GM23338 (cell line): ENCODE measurements at regions not wholly inside any gene's neighbourhood (a gene's known extent, or its start where the extent isn't known, plus 50 kb on each side); places are given as distances from the start of the nearest gene placed in this dataset.

Source experiments
- ATAC-seq: fragments of 200-7000 bp; cut with Tn5 transposase; 3 replicates; pipeline ENCODE4 v1.9.1; 2020
- DNase-seq: peaks from one replicate; pipeline ENCODE4 v3.0.0-alpha.2; 2015; ENCODE audit warnings: low spot score
- H2AFZ ChIP-seq: fragments of 200-600 bp; sonication (generic); 2 replicates; pipeline ENCODE4 v1.8.0; 2016; ENCODE audit warnings: antibody characterized with exemption, mild to moderate bottlenecking, moderate library complexity
- H3F3A ChIP-seq: fragments of 200-600 bp; sonication (generic); replicated peaks from 2 replicates; pipeline ENCODE4 v1.8.0; 2017; ENCODE audit warnings: antibody characterized with exemption, mixed run types, low read depth
- H3K27ac ChIP-seq: fragments of 200-600 bp; sonication (generic); 2 replicates; pipeline ENCODE4 v1.6.1; 2016; ENCODE audit warnings: low read depth
- H3K27me3 ChIP-seq: fragments of 200-600 bp; sonication (generic); 2 replicates; pipeline ENCODE4 v1.8.0; 2016; ENCODE audit warnings: mild to moderate bottlenecking, mixed run types, moderate library complexity; ENCODE audit not compliant: insufficient read depth
- H3K36me3 ChIP-seq: fragments of 200-600 bp; sonication (generic); 2 replicates; pipeline ENCODE4 v1.8.0; 2016; ENCODE audit warnings: mild to moderate bottlenecking; ENCODE audit not compliant: insufficient read depth
- H3K4me1 ChIP-seq: fragments of 200-600 bp; sonication (generic); 2 replicates; pipeline ENCODE4 v1.8.0; 2016; ENCODE audit warnings: mild to moderate bottlenecking, moderate library complexity; ENCODE audit not compliant: insufficient read depth
- H3K4me2 ChIP-seq: fragments of 200-600 bp; sonication (generic); 2 replicates; pipeline ENCODE4 v1.7.1; 2017; ENCODE audit warnings: mixed run types
- H3K4me3 ChIP-seq: fragments of 200-600 bp; sonication (generic); 2 replicates; pipeline ENCODE4 v1.6.1; 2016; ENCODE audit warnings: mixed run types
- H3K79me2 ChIP-seq: fragments of 200-600 bp; sonication (generic); replicated peaks from 2 replicates; pipeline ENCODE4 v1.8.0; 2017; ENCODE audit warnings: mild to moderate bottlenecking; ENCODE audit not compliant: insufficient read depth
- H3K9me2 ChIP-seq: fragments of 200-600 bp; sonication (generic); 2 replicates; pipeline ENCODE4 v1.8.0; 2017; ENCODE audit not compliant: insufficient read depth
- H4K20me1 ChIP-seq: fragments of 200-600 bp; sonication (generic); replicated peaks from 2 replicates; pipeline ENCODE4 v1.8.0; 2017; ENCODE audit warnings: mild to moderate bottlenecking; ENCODE audit not compliant: insufficient read depth
- H3K27ac Mint-ChIP-seq: 2 replicates; pipeline ENCODE4 v1.8.0; 2020; ENCODE audit warnings: inconsistent platforms, mild to moderate bottlenecking, moderate library complexity, mixed read lengths
- H3K27me3 Mint-ChIP-seq: 3 replicates; pipeline ENCODE4 v1.8.0; 2022; ENCODE audit warnings: low read depth, mild to moderate bottlenecking, moderate library complexity, mixed read lengths, inconsistent platforms; ENCODE audit not compliant: insufficient read depth, poor library complexity
- H3K36me3 Mint-ChIP-seq: 3 replicates; pipeline ENCODE4 v1.8.0; 2021; ENCODE audit warnings: low read depth, mild to moderate bottlenecking, inconsistent platforms, moderate library complexity, mixed read lengths
- H3K4me1 Mint-ChIP-seq: 3 replicates; pipeline ENCODE4 v1.8.0; 2020; ENCODE audit warnings: mild to moderate bottlenecking, inconsistent platforms, mixed read lengths
- H3K4me3 Mint-ChIP-seq: 3 replicates; pipeline ENCODE4 v1.8.0; 2021; ENCODE audit warnings: moderate library complexity, mild to moderate bottlenecking, inconsistent platforms, mixed read lengths
- H3K9me3 Mint-ChIP-seq: 3 replicates; pipeline ENCODE4 v1.8.0; 2020; ENCODE audit warnings: moderate library complexity, mild to moderate bottlenecking, inconsistent platforms, mixed read lengths
- CREB1 ChIP-seq: fragments of 250-450 bp; sonication (Bioruptor Pico); IDR thresholded peaks from 2 replicates; pipeline ENCODE4 v1.5.0; 2020; ENCODE audit warnings: low read depth, mild to moderate bottlenecking, moderate library complexity
- ETS1 ChIP-seq: IDR thresholded peaks from 2 replicates; pipeline ENCODE4 v1.6.1; 2016; ENCODE audit warnings: antibody characterized with exemption
- EZH2 ChIP-seq: fragments of 200-600 bp; sonication (generic); IDR thresholded peaks from one replicate; pipeline ENCODE4 v1.8.0; 2017; ENCODE audit warnings: antibody characterized with exemption, mild to moderate bottlenecking, low read depth; ENCODE audit not compliant: unreplicated experiment
- EZH2phosphoT487 ChIP-seq: fragments of 200-600 bp; sonication (generic); IDR thresholded peaks from one replicate; pipeline ENCODE4 v1.8.1; 2018; ENCODE audit warnings: antibody characterized with exemption; ENCODE audit not compliant: unreplicated experiment
- JUNB ChIP-seq: IDR thresholded peaks from one replicate; pipeline ENCODE4 v1.6.1; 2016; ENCODE audit warnings: antibody characterized with exemption; ENCODE audit not compliant: unreplicated experiment
- NANOG ChIP-seq: IDR thresholded peaks from 2 replicates; pipeline ENCODE4 v1.6.1; 2016; ENCODE audit warnings: antibody characterized with exemption, borderline replicate concordance
- POLR2AphosphoS5 ChIP-seq: IDR thresholded peaks from 2 replicates; pipeline ENCODE4 v1.6.1; 2016; ENCODE audit warnings: antibody characterized with exemption, low read depth
- REST ChIP-seq: IDR thresholded peaks from one replicate; pipeline ENCODE4 v1.6.1; 2018; ENCODE audit warnings: antibody characterized with exemption; ENCODE audit not compliant: unreplicated experiment
- STAT1 ChIP-seq: IDR thresholded peaks from one replicate; pipeline ENCODE4 v1.6.1; 2016; ENCODE audit warnings: antibody characterized with exemption; ENCODE audit not compliant: unreplicated experiment
- ZNF114 ChIP-seq: fragments of 250-450 bp; sonication (Bioruptor Pico); IDR thresholded peaks from 2 replicates; pipeline ENCODE4 v1.5.0; 2020; ENCODE audit warnings: mild to moderate bottlenecking, moderate library complexity
- ZNF331 ChIP-seq: fragments of 250-450 bp; sonication (Bioruptor Pico); IDR thresholded peaks from 2 replicates; pipeline ENCODE4 v1.5.0; 2020; ENCODE audit warnings: low read depth, mild to moderate bottlenecking, moderate library complexity
- ZNF462 ChIP-seq: fragments of 250-450 bp; sonication (Bioruptor Pico); IDR thresholded peaks from 2 replicates; pipeline ENCODE4 v1.5.0; 2020; ENCODE audit warnings: mild to moderate bottlenecking, moderate library complexity
- TF ChIP-seq, protein P1 (sequence below), 2 experiments: fragments of 200-600 bp in 1 of 2; sonication (generic) in 1 of 2; conservative IDR thresholded peaks; 2 replicates each; pipeline versions ENCODE4 v1.5.1 to v1.6.1; 2016 to 2017; ENCODE audit warnings: antibody characterized with exemption in 2 of 2, low read depth in 2 of 2, mild to moderate bottlenecking in 2 of 2, moderate library complexity in 1 of 2

DNA sequence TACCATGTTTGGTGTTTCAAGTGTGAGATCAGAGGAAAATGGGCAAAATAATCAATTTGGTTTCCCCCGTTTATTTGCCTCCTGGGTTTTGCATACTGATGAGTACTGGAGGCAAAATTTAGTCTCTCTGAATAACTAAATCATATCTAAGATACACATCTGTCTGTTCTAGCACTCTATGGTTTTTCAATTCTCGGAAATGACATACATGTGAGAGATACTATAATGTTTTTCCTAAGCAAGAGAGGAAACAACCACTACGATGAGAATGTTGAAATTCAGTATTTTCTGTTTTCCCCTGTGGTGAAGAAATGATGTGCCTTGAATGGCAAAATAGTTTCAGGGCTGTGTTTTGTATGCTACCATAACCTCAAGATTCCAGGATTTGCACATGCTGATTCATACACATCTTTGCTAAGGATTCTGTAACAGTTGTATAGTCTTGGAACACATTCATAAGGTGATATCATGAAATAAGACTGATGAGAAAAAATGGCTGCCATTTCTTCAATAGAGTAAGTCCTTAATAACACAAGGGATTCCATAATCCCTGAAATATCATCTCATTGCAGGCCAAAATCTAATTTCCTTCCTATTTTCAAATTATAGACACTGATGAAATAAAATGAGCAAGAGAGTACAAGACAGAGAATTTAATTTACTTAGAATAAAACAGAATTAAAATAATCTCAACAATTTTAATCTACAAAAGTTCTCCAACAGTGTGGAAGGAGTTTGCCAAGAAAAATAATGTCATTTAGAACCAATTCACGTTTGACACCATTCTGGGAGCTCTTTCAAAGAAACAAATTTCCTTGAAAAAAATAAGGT, 316.6 kb downstream of the FIGN start:
- Histone ChIP-seq H3F3A (no peaks in the 10 kb centered on the region), H3K9me2 (no peaks in the 10 kb centered on the region), H3K27me3 (no peaks in the 10 kb centered on the region), H3K4me1 (no peaks in the 10 kb centered on the region), H3K4me2 (no peak overlapping the region), H3K36me3 (no peaks in the 10 kb centered on the region), H3K27ac (no peak overlapping the region), H3K79me2 (no peaks in the 10 kb centered on the region), H3K4me3 (no peak overlapping the region), H2AFZ (peak overlapping the region; percentile 24; the same call in 1 of the 2 replicates), H4K20me1 (no peaks in the 10 kb centered on the region)
- Mint-ChIP-seq H3K4me1 (peaks cover 7% of the 10 kb centered on the region; the same call in 2 of the 3 replicates), H3K27me3 (no peaks in the 10 kb centered on the region), H3K4me3 (no peak overlapping the region), H3K9me3 (no peaks in the 10 kb centered on the region), H3K27ac (no peak overlapping the region), H3K36me3 (no peaks in the 10 kb centered on the region)
- TF ChIP-seq REST (no peak), ZNF462 (no peak), EZH2phosphoT487 (no peak), JUNB (no peak), POLR2AphosphoS5 (no peak), CREB1 (CRISPR knock-in tag) (no peak), STAT1 (no peak), ETS1 (no peak), EZH2 (no peak), ZNF331 (CRISPR knock-in tag) (no peak), NANOG (no peak), ZNF114 (CRISPR knock-in tag) (no peak)
- TF ChIP-seq, protein P1, sequence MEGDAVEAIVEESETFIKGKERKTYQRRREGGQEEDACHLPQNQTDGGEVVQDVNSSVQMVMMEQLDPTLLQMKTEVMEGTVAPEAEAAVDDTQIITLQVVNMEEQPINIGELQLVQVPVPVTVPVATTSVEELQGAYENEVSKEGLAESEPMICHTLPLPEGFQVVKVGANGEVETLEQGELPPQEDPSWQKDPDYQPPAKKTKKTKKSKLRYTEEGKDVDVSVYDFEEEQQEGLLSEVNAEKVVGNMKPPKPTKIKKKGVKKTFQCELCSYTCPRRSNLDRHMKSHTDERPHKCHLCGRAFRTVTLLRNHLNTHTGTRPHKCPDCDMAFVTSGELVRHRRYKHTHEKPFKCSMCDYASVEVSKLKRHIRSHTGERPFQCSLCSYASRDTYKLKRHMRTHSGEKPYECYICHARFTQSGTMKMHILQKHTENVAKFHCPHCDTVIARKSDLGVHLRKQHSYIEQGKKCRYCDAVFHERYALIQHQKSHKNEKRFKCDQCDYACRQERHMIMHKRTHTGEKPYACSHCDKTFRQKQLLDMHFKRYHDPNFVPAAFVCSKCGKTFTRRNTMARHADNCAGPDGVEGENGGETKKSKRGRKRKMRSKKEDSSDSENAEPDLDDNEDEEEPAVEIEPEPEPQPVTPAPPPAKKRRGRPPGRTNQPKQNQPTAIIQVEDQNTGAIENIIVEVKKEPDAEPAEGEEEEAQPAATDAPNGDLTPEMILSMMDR (conservative IDR thresholded peaks at IDR 0.05; ENCODE audit: low read depth in 2 of 2), result no peak
- DNase-seq (no peak), ATAC-seq (no peak)
